Peyer's patch (tissue), 4 donors: ENCODE measurements at regions not wholly inside any gene's neighbourhood (a gene's known extent, or its start where the extent isn't known, plus 50 kb on each side); places are given as distances from the start of the nearest gene placed in this dataset.

Experiments
- DNase-seq, 3 donors: peaks; one replicate each; pipeline ENCODE4 v3.0.0-alpha.2; 2017 to 2019
- H3K27ac ChIP-seq, 4 donors: fragments of 200-600 bp; sonication (generic); one replicate each; pipeline ENCODE4 v1.5.1; 2016 to 2019
- H3K27me3 ChIP-seq, 2 donors: fragments of 200-600 bp; sonication (generic); one replicate each; pipeline ENCODE4 v1.5.1; 2019
- H3K36me3 ChIP-seq, 3 donors: fragments of 200-600 bp; sonication (generic); one replicate each; pipeline ENCODE4 v1.5.1; 2016 to 2019
- H3K4me1 ChIP-seq, 4 donors: fragments of 200-600 bp; sonication (generic); one replicate each; pipeline ENCODE4 v1.5.1; 2016 to 2019
- H3K4me3 ChIP-seq, 4 donors: fragments of 200-600 bp; sonication (generic); 1 replicate in 3 of 4; 2 replicates in 1 of 4; pipeline ENCODE4 v1.5.1; 2016 to 2019; ENCODE audit warnings: mild to moderate bottlenecking in 1 of 4
- H3K9me3 ChIP-seq, 4 donors: fragments of 200-600 bp; sonication (generic); one replicate each; pipeline ENCODE4 v1.5.1; 2016 to 2019; ENCODE audit warnings: mild to moderate bottlenecking in 1 of 4
- CTCF ChIP-seq, 6 experiments: fragments of 450-650 bp in 4 of 6; fragments of 200-600 bp in 2 of 6; sonication (generic) in 1 of 6; IDR thresholded peaks; one replicate each; pipeline ENCODE4 v1.5.1; 2017 to 2019; ENCODE audit warnings: antibody characterized with exemption in 6 of 6, mild to moderate bottlenecking in 3 of 6, moderate library complexity in 1 of 6
- POLR2A ChIP-seq, 2 donors: fragments of 450-650 bp; IDR thresholded peaks; one replicate each; pipeline ENCODE4 v1.5.1; 2017; ENCODE audit warnings: antibody characterized with exemption in 2 of 2, mild to moderate bottlenecking in 2 of 2, moderate library complexity in 2 of 2

GRCh38 chr13:107681600-107681999, 533.7 kb downstream of the LIG4 start:
- no peaks in the 10 kb centered on the region for H3K9me3 ChIP-seq
- no peaks in the 10 kb centered on the region for H3K4me1 ChIP-seq
- H3K27ac ChIP-seq, result no peak overlapping the region
- no peaks in the 10 kb centered on the region for H3K36me3 ChIP-seq
- DNase-seq, result no peak
- no peaks in the 10 kb centered on the region for H3K27me3 ChIP-seq
- H3K4me3 ChIP-seq, result no peak overlapping the region
- TF ChIP-seq CTCF (IDR thresholded peaks at IDR 0.05), result no peak
- no peak for TF ChIP-seq POLR2A (IDR thresholded peaks at IDR 0.05)

- DNase-seq, result no peak
- H3K27me3 ChIP-seq, result no peaks in the 10 kb centered on the region
- H3K27ac ChIP-seq, result no peak overlapping the region
- H3K4me1 ChIP-seq, result no peaks in the 10 kb centered on the region
- TF ChIP-seq CTCF (IDR thresholded peaks at IDR 0.05) (no peak), POLR2A (IDR thresholded peaks at IDR 0.05) (no peak)
- H3K4me3 ChIP-seq, result no peak overlapping the region
- H3K9me3 ChIP-seq, result no peaks in the 10 kb centered on the region
- no peaks in the 10 kb centered on the region for H3K36me3 ChIP-seq
These were observed 535.2 kb downstream of the LIG4 start for GRCh38 chr13:107680115-107680514.

GRCh38 chr13:107678075-107678689, 537.2 kb downstream of the LIG4 start:
- Histone ChIP-seq H3K4me3 (no peak overlapping the region), H3K36me3 (no peaks in the 10 kb centered on the region), H3K9me3 (no peaks in the 10 kb centered on the region), H3K27ac (no peak overlapping the region), H3K27me3 (no peaks in the 10 kb centered on the region), H3K4me1 (no peaks in the 10 kb centered on the region)
- no peak for DNase-seq
- no peak for TF ChIP-seq CTCF (IDR thresholded peaks at IDR 0.05)
- TF ChIP-seq POLR2A (IDR thresholded peaks at IDR 0.05), result no peak

GRCh38 chr13:107675847-107676550, 539.3 kb downstream of the LIG4 start:
- H3K27me3 ChIP-seq, result no peaks in the 10 kb centered on the region
- H3K4me3 ChIP-seq, result no peak overlapping the region
- no peaks in the 10 kb centered on the region for H3K4me1 ChIP-seq
- TF ChIP-seq CTCF (IDR thresholded peaks at IDR 0.05) (no peak), POLR2A (IDR thresholded peaks at IDR 0.05) (no peak)
- no peak overlapping the region for H3K27ac ChIP-seq
- no peaks in the 10 kb centered on the region for H3K36me3 ChIP-seq
- H3K9me3 ChIP-seq, result no peaks in the 10 kb centered on the region
- no peak for DNase-seq

- H3K9me3 ChIP-seq, result no peaks in the 10 kb centered on the region
- no peak overlapping the region for H3K4me3 ChIP-seq
- no peaks in the 10 kb centered on the region for H3K36me3 ChIP-seq
- no peak for DNase-seq
- no peaks in the 10 kb centered on the region for H3K4me1 ChIP-seq
- no peak for TF ChIP-seq POLR2A (IDR thresholded peaks at IDR 0.05)
- no peak for TF ChIP-seq CTCF (IDR thresholded peaks at IDR 0.05)
- H3K27me3 ChIP-seq, result no peaks in the 10 kb centered on the region
- no peak overlapping the region for H3K27ac ChIP-seq
These were observed 545.8 kb downstream of the LIG4 start for GRCh38 chr13:107669391-107669993.
